K562 (cell line): ENCODE measurements at regions not wholly inside any gene's neighbourhood (a gene's known extent, or its start where the extent isn't known, plus 50 kb on each side); places are given as distances from the start of the nearest gene placed in this dataset.
A peak's percentile ranks its signal among the peaks of the same experiment; 100 is the strongest.

ENCODE experiments used
- CBX8 ChIP-seq: fragments of 200-600 bp; sonication (generic); IDR thresholded peaks from 2 replicates; pipeline ENCODE4 v1.6.1; 2012; ENCODE audit warnings: borderline replicate concordance, mixed run types, low read depth, mild to moderate bottlenecking, moderate library complexity, mixed read lengths, low read length, control low read depth, inconsistent platforms; ENCODE audit not compliant: poor library complexity, severe bottlenecking; ENCODE audit errors: extremely low read depth
- CTCF ChIP-seq, 3 experiments: IDR thresholded peaks in 2 of 3; conservative IDR thresholded peaks in 1 of 3; 2 replicates each; pipeline ENCODE4 v1.5.1; 2011 to 2012; ENCODE audit warnings: low read length in 3 of 3, mild to moderate bottlenecking in 3 of 3, control low read depth in 2 of 3, improper control_type of control experiment in 1 of 3, inconsistent platforms in 1 of 3, low read depth in 1 of 3, mixed read lengths in 1 of 3, moderate library complexity in 1 of 3; ENCODE audit not compliant: insufficient read depth in 2 of 3
- ELF1 ChIP-seq: fragments of 200-800 bp; sonication (Bioruptor generic); IDR thresholded peaks from 2 replicates; pipeline ENCODE4 v1.6.1; 2016; ENCODE audit warnings: missing genetic modification characterization, missing compliant biosample characterization
- HES1 ChIP-seq: fragments of 450-650 bp; IDR thresholded peaks from 2 replicates; pipeline ENCODE4 v1.6.1; 2016; ENCODE audit warnings: low read depth, mild to moderate bottlenecking, moderate library complexity
- IRF2 ChIP-seq: sonication (generic); formaldehyde crosslinking; IDR thresholded peaks from 2 replicates; pipeline ENCODE4 v1.8.1; 2022; ENCODE audit warnings: mild to moderate bottlenecking, missing genetic modification reagents
- KLF13 ChIP-seq: fragments of 450-650 bp; IDR thresholded peaks from 2 replicates; pipeline ENCODE4 v1.6.1; 2016; ENCODE audit warnings: missing genetic modification characterization, low read depth, mild to moderate bottlenecking, missing compliant biosample characterization, moderate library complexity, borderline replicate concordance
- MBD2 ChIP-seq: sonication (generic); IDR thresholded peaks from 2 replicates; pipeline ENCODE4 v1.6.1; 2016; ENCODE audit warnings: low read depth, borderline replicate concordance
- MTF1 ChIP-seq: fragments of 250-450 bp; sonication (Bioruptor Pico); IDR thresholded peaks from 2 replicates; pipeline ENCODE4 v1.9.0; 2021; ENCODE audit warnings: moderate library complexity, mild to moderate bottlenecking, inconsistent platforms, borderline replicate concordance
- POLR3G ChIP-seq: IDR thresholded peaks from 2 replicates; pipeline ENCODE4 v1.6.1; 2011; ENCODE audit not compliant: insufficient read length, insufficient replicate concordance; ENCODE audit errors: extremely low read depth
- RBFOX2 ChIP-seq: fragments of 200-400 bp; formaldehyde crosslinking; IDR thresholded peaks from 2 replicates; pipeline ENCODE4 v1.6.1; 2017; ENCODE audit warnings: low read depth, mild to moderate bottlenecking, low read length, moderate library complexity
- RNF219 ChIP-seq: fragments of 250-450 bp; sonication (Bioruptor Pico); IDR thresholded peaks from 2 replicates; pipeline ENCODE4 v1.5.0; 2022; ENCODE audit warnings: mild to moderate bottlenecking
- SIN3A ChIP-seq, 2 experiments: fragments of 150-350 bp in 1 of 2; IDR thresholded peaks; 2 replicates each; pipeline ENCODE4 v1.6.1; 2011 to 2016; ENCODE audit warnings: borderline replicate concordance in 2 of 2, low read depth in 2 of 2, low read length in 2 of 2, mild to moderate bottlenecking in 2 of 2, moderate library complexity in 2 of 2; ENCODE audit not compliant: control insufficient read depth in 1 of 2
- SP2 ChIP-seq: IDR thresholded peaks from 2 replicates; pipeline ENCODE4 v1.6.1; 2011; ENCODE audit warnings: mild to moderate bottlenecking, low read depth, low read length, moderate library complexity; ENCODE audit not compliant: poor library complexity, severe bottlenecking; ENCODE audit errors: extremely low read depth
- TAF9B ChIP-seq: fragments of 450-650 bp; IDR thresholded peaks from 2 replicates; pipeline ENCODE4 v1.6.1; 2018; ENCODE audit warnings: mild to moderate bottlenecking; ENCODE audit not compliant: partially characterized antibody
- TGIF2 ChIP-seq: sonication (generic); formaldehyde crosslinking; IDR thresholded peaks from 2 replicates; pipeline ENCODE4 v1.8.1; 2022; ENCODE audit warnings: mild to moderate bottlenecking, missing genetic modification reagents, moderate library complexity
- TSHZ1 ChIP-seq: fragments of 250-450 bp; sonication (Bioruptor Pico); IDR thresholded peaks from 2 replicates; pipeline ENCODE4 v1.4.0; 2020; ENCODE audit warnings: mild to moderate bottlenecking, moderate library complexity
- ZBED1 ChIP-seq: IDR thresholded peaks from 2 replicates; pipeline ENCODE4 v1.6.1; 2014
- ZNF224 ChIP-seq: sonication (generic); formaldehyde crosslinking; IDR thresholded peaks from 2 replicates; pipeline ENCODE4 v1.8.0; 2022; ENCODE audit warnings: mild to moderate bottlenecking, missing genetic modification reagents
- ZNF239 ChIP-seq: fragments of 250-450 bp; sonication (Bioruptor Pico); IDR thresholded peaks from 2 replicates; pipeline ENCODE4 v1.4.0; 2020; ENCODE audit warnings: mild to moderate bottlenecking

- TF ChIP-seq MTF1 = no peak
- peak; percentile 98 to 99 (median 99) for TF ChIP-seq CTCF (IDR thresholded peaks at IDR 0.05 in 2 of 3, conservative IDR thresholded peaks at IDR 0.05 in 1 of 3; ENCODE audit: insufficient read depth in 2 of 3, low read depth in 1 of 3, low read length in 3 of 3)
- TF ChIP-seq TAF9B = no peak
- TF ChIP-seq RBFOX2 = no peak
- TF ChIP-seq CBX8 = no peak
- no peak for TF ChIP-seq MBD2
- TF ChIP-seq POLR3G = no peak
- no peak for TF ChIP-seq HES1
- TF ChIP-seq TSHZ1 (CRISPR knock-in tag) = no peak
- TF ChIP-seq ZBED1 = no peak
- no peak for TF ChIP-seq ZNF239 (CRISPR knock-in tag)
- TF ChIP-seq SIN3A (IDR thresholded peaks at IDR 0.05; ENCODE audit: borderline replicate concordance in 2 of 2, control insufficient read depth in 1 of 2, low read depth in 2 of 2, low read length in 2 of 2) = no peak
- TF ChIP-seq ELF1 (tag) = no peak
- no peak for TF ChIP-seq IRF2 (CRISPR knock-in tag)
- no peak for TF ChIP-seq SP2
- no peak for TF ChIP-seq ZNF224 (CRISPR knock-in tag)
- TF ChIP-seq KLF13 = no peak
- TF ChIP-seq RNF219 = no peak
- TF ChIP-seq TGIF2 (CRISPR knock-in tag) = no peak
Observed at GRCh38 chr14:106417224-106418049, 891.1 kb downstream of the TMEM121 start (continued).
